HEK293 (cell line): ENCODE measurements at regions not wholly inside any gene's neighbourhood (a gene's known extent, or its start where the extent isn't known, plus 50 kb on each side); places are given as distances from the start of the nearest gene placed in this dataset.

Experiments used
- CTCF ChIA-PET: fragments of 350-600 bp; formaldehyde crosslinking; extraction: SDS; loops from one replicate; lab custom pipeline; 2021; ENCODE audit warnings: antibody characterized with exemption; lab: Yijun Ruan, JAX
- POLR2A ChIA-PET: fragments of 300-600 bp; formaldehyde crosslinking; extraction: SDS; loops from one replicate; lab custom pipeline; 2020; ENCODE audit warnings: antibody characterized with exemption, inconsistent platforms; lab: Yijun Ruan, JAX
- H3K27ac ChIP-seq: fragments of 200-500 bp; sonication (Bioruptor generic); 2 replicates; pipeline ENCODE4 v1.5.1; 2014; ENCODE audit warnings: low read depth, low read length, control low read depth, inconsistent platforms; ENCODE audit errors: extremely low read depth
- H3K36me3 ChIP-seq, 2 experiments: fragments of 200-500 bp in 1 of 2; sonication (Bioruptor generic) in 1 of 2; 1 replicate in 1 of 2; 2 replicates in 1 of 2; pipeline ENCODE4 v1.5.1; 2014 to 2017; ENCODE audit warnings: inconsistent platforms in 2 of 2, low read length in 2 of 2; ENCODE audit not compliant: control insufficient read depth in 2 of 2, insufficient read depth in 1 of 2
- H3K4me1 ChIP-seq: fragments of 200-500 bp; sonication (Bioruptor generic); 2 replicates; pipeline ENCODE4 v1.5.1; 2014; ENCODE audit warnings: mild to moderate bottlenecking, low read length, inconsistent platforms; ENCODE audit not compliant: control insufficient read depth, insufficient read depth
- H3K4me3 ChIP-seq: 2 replicates; pipeline ENCODE4 v1.5.1; 2011; ENCODE audit warnings: low read depth, mild to moderate bottlenecking, control low read depth, low read length, moderate library complexity
- H3K9me3 ChIP-seq: fragments of 200-500 bp; sonication (Bioruptor generic); 2 replicates; pipeline ENCODE4 v1.5.1; 2014; ENCODE audit warnings: low read depth, low read length, inconsistent platforms; ENCODE audit not compliant: control insufficient read depth, insufficient read depth
- ZFP37 ChIP-seq: fragments of 450-650 bp; formaldehyde crosslinking; IDR thresholded peaks from 2 replicates; pipeline ENCODE4 v1.5.1; 2016; ENCODE audit warnings: missing biosample characterization, missing genetic modification characterization
- ZNF157 ChIP-seq: fragments of 450-650 bp; formaldehyde crosslinking; IDR thresholded peaks from 2 replicates; pipeline ENCODE4 v1.5.1; 2016; ENCODE audit warnings: missing biosample characterization, missing genetic modification characterization
- ZNF184 ChIP-seq: fragments of 450-650 bp; IDR thresholded peaks from 2 replicates; pipeline ENCODE4 v1.5.1; 2018; ENCODE audit warnings: missing biosample characterization, mild to moderate bottlenecking, missing genetic modification characterization
- ZNF202 ChIP-seq: fragments of 450-650 bp; formaldehyde crosslinking; IDR thresholded peaks from 2 replicates; pipeline ENCODE4 v1.5.1; 2016; ENCODE audit warnings: missing biosample characterization, missing genetic modification characterization, borderline replicate concordance
- ZNF366 ChIP-seq: fragments of 450-650 bp; formaldehyde crosslinking; conservative IDR thresholded peaks from 2 replicates; pipeline ENCODE4 v1.5.1; 2016; ENCODE audit warnings: missing biosample characterization, missing genetic modification characterization
- ZNF48 ChIP-seq: fragments of 450-650 bp; formaldehyde crosslinking; IDR thresholded peaks from 2 replicates; pipeline ENCODE4 v1.5.1; 2016; ENCODE audit warnings: missing biosample characterization, missing genetic modification characterization
- ZNF549 ChIP-seq: fragments of 450-650 bp; IDR thresholded peaks from 2 replicates; pipeline ENCODE4 v1.5.1; 2018; ENCODE audit warnings: missing biosample characterization, missing genetic modification characterization, mild to moderate bottlenecking, inconsistent platforms, moderate library complexity
- ZNF654 ChIP-seq: fragments of 450-650 bp; formaldehyde crosslinking; IDR thresholded peaks from 2 replicates; pipeline ENCODE4 v1.5.1; 2016; ENCODE audit warnings: low read depth, missing biosample characterization, missing genetic modification characterization
- ZNF701 ChIP-seq: fragments of 450-650 bp; formaldehyde crosslinking; IDR thresholded peaks from 2 replicates; pipeline ENCODE4 v1.5.1; 2016; ENCODE audit warnings: missing biosample characterization, missing genetic modification characterization
- ZNF76 ChIP-seq: fragments of 450-650 bp; formaldehyde crosslinking; IDR thresholded peaks from 2 replicates; pipeline ENCODE4; 2016; ENCODE audit warnings: low read depth, missing biosample characterization, missing genetic modification characterization, borderline replicate concordance
- ZSCAN16 ChIP-seq: fragments of 450-650 bp; formaldehyde crosslinking; IDR thresholded peaks from 2 replicates; pipeline ENCODE4 v1.5.1; 2016; ENCODE audit warnings: missing biosample characterization, missing genetic modification characterization
- TF ChIP-seq, protein P1 (sequence below): fragments of 450-650 bp; formaldehyde crosslinking; IDR thresholded peaks from 2 replicates; pipeline ENCODE4 v1.5.1; 2017; ENCODE audit warnings: missing biosample characterization, missing genetic modification characterization
- TF ChIP-seq, protein P2 (sequence below): fragments of 450-650 bp; formaldehyde crosslinking; optimal IDR thresholded peaks from 2 replicates; pipeline ENCODE3; 2016; ENCODE audit warnings: missing biosample characterization, mild to moderate bottlenecking, missing genetic modification characterization
- TF ChIP-seq, protein P3 (sequence below): fragments of 450-650 bp; formaldehyde crosslinking; IDR thresholded peaks from 2 replicates; pipeline ENCODE4 v1.5.1; 2016; ENCODE audit warnings: missing biosample characterization, missing genetic modification characterization
- TF ChIP-seq, protein P4 (sequence below): fragments of 450-650 bp; formaldehyde crosslinking; IDR thresholded peaks from 2 replicates; pipeline ENCODE4 v1.5.1; 2016; ENCODE audit warnings: missing biosample characterization, missing genetic modification characterization

DNA sequence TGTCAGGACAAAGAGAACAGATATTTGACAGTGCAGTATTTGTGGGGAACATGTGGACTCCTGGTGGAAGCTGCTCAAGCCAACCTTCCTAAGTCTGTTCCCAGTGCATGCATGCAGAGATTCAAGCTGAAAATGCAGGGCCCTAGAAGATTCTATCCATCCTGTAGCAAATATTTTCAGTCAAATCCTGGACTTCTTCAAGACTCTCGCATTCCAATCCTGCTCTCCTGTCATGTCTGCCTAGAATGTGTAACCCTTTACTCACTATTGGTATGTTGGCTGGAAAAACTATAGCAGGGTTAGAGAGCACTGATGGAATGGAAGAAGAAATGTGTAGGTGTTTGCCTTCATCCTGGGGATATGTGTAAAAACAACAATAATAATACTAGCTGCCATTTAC lies 385.6 kb upstream of the PKN2 start:
- POLR2A ChIA-PET: no interaction called here
- CTCF ChIA-PET: no interaction called here

DNA sequence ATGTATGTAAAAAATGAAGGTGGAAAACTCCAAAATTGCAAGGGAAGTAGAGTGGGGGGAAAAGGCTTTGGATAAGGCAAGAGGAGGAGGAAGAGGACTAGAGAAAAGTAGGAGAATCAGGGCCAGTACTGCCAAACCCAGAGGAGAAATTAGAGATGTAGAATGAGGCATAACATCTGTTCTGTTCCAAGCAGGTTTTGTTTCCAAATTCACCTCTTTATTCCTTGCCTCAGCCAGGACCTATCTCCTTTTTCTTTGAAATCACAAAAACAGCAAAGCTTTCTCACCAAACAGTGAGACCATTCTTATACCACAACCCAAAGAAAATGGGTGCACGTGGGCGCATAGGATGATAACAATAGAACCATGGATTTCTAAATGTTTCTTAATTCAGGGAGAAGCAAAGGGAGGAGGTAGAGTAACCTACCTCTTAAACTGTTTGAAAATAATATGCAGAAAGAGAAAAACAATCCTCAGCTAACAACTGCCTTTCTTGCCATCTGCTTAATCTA lies 383.3 kb upstream of the PKN2 start:
- Histone ChIP-seq H3K9me3 (no peaks in the 10 kb centered on the region), H3K27ac (no peak overlapping the region), H3K36me3 (no peaks in the 10 kb centered on the region)
- TF ChIP-seq, protein P1, sequence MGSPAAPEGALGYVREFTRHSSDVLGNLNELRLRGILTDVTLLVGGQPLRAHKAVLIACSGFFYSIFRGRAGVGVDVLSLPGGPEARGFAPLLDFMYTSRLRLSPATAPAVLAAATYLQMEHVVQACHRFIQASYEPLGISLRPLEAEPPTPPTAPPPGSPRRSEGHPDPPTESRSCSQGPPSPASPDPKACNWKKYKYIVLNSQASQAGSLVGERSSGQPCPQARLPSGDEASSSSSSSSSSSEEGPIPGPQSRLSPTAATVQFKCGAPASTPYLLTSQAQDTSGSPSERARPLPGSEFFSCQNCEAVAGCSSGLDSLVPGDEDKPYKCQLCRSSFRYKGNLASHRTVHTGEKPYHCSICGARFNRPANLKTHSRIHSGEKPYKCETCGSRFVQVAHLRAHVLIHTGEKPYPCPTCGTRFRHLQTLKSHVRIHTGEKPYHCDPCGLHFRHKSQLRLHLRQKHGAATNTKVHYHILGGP (tag by site-specific recombination): no peak
- TF ChIP-seq ZNF701 (no peak), ZSCAN16 (tag by site-specific recombination) (no peak), ZNF366 (tag by site-specific recombination) (no peak), ZNF549 (no peak)
- TF ChIP-seq, all 188 proteins: peak for 0
- POLR2A ChIA-PET: no interaction called here
- CTCF ChIA-PET: interaction anchor here (0.5 kb wide), 1 partner anchor 1007 kb away, joined by 3 read pairs; no protein-coding TSS in a partner anchor
- no peaks in the 10 kb centered on the region for H3K4me1 ChIP-seq
- H3K4me3 ChIP-seq: no peak overlapping the region

More for the DNA sequence above, 385.6 kb upstream of the PKN2 start:
- Histone ChIP-seq H3K4me3 (no peak overlapping the region), H3K4me1 (no peaks in the 10 kb centered on the region), H3K36me3 (no peaks in the 10 kb centered on the region), H3K9me3 (no peaks in the 10 kb centered on the region), H3K27ac (no peak overlapping the region)
- TF ChIP-seq, protein P2, sequence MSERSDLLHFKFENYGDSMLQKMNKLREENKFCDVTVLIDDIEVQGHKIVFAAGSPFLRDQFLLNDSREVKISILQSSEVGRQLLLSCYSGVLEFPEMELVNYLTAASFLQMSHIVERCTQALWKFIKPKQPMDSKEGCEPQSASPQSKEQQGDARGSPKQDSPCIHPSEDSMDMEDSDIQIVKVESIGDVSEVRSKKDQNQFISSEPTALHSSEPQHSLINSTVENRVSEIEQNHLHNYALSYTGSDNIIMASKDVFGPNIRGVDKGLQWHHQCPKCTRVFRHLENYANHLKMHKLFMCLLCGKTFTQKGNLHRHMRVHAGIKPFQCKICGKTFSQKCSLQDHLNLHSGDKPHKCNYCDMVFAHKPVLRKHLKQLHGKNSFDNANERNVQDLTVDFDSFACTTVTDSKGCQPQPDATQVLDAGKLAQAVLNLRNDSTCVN: no peak
- TF ChIP-seq ZFP37: no peak
- TF ChIP-seq, protein P3, sequence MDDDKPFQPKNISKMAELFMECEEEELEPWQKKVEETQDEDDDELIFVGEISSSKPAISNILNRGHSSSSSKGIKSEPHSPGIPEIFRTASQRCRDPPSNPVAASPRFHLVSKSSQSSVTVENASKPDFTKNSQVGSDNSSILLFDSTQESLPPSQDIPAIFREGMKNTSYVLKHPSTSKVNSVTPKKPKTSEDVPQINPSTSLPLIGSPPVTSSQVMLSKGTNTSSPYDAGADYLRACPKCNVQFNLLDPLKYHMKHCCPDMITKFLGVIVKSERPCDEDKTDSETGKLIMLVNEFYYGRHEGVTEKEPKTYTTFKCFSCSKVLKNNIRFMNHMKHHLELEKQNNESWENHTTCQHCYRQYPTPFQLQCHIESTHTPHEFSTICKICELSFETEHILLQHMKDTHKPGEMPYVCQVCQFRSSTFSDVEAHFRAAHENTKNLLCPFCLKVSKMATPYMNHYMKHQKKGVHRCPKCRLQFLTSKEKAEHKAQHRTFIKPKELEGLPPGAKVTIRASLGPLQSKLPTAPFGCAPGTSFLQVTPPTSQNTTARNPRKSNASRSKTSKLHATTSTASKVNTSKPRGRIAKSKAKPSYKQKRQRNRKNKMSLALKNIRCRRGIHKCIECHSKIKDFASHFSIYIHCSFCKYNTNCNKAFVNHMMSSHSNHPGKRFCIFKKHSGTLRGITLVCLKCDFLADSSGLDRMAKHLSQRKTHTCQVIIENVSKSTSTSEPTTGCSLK: no peak
- no peak for TF ChIP-seq ZNF48 (tag by site-specific recombination)
- no peak for TF ChIP-seq ZNF76 (tag by site-specific recombination)
- TF ChIP-seq, protein P4, sequence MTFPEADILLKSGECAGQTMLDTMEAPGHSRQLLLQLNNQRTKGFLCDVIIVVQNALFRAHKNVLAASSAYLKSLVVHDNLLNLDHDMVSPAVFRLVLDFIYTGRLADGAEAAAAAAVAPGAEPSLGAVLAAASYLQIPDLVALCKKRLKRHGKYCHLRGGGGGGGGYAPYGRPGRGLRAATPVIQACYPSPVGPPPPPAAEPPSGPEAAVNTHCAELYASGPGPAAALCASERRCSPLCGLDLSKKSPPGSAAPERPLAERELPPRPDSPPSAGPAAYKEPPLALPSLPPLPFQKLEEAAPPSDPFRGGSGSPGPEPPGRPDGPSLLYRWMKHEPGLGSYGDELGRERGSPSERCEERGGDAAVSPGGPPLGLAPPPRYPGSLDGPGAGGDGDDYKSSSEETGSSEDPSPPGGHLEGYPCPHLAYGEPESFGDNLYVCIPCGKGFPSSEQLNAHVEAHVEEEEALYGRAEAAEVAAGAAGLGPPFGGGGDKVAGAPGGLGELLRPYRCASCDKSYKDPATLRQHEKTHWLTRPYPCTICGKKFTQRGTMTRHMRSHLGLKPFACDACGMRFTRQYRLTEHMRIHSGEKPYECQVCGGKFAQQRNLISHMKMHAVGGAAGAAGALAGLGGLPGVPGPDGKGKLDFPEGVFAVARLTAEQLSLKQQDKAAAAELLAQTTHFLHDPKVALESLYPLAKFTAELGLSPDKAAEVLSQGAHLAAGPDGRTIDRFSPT (tag by site-specific recombination): no peak
- TF ChIP-seq ZNF202: no peak
- TF ChIP-seq ZNF184 (tag by site-specific recombination): no peak
- TF ChIP-seq, all 188 proteins: peak for 0

DNA sequence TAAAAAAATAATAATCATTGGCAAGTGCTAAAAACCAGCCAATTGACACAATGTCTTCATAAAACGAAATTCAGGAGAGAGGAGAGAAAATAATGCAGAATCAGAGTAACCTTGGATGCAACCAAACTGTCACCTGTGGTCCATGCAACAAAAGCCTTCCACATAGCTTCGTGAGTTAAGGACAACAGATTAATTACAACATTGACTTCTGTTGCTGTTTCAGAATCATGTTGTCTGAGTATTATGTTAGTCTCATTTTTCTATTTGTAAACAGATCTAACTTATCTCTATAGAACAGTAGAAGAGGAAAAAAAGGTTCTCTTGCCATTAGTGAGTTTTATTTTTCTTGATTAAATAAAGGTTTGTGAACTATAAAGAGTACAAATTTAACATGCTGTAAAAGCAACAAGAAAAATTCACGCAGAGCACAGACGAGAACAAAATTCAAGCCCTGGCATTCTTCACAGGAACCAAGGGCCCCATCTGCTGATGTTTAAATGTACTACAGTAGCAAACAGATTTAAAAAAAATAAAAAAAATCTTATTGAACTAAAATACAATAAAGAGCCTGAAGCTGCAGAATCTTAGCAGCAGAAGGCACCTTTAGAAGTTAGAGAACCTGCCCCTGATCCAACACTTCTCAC lies 381.1 kb upstream of the PKN2 start:
- Histone ChIP-seq H3K9me3 (no peaks in the 10 kb centered on the region), H3K27ac (no peak overlapping the region), H3K4me3 (no peak overlapping the region), H3K36me3 (no peaks in the 10 kb centered on the region), H3K4me1 (no peaks in the 10 kb centered on the region)
- TF ChIP-seq ZNF157: no peak
- peak; percentile 43 for TF ChIP-seq ZNF654
- CTCF ChIA-PET: interaction anchor here (0.6 to 2.6 kb wide), 8 partner anchors 9 to 1135 kb away, joined by 3 to 16 read pairs (median 3); no protein-coding TSS in a partner anchor
- POLR2A ChIA-PET: no interaction called here
